HEK293 (cell line): ENCODE measurements at regions not wholly inside any gene's neighbourhood (a gene's known extent, or its start where the extent isn't known, plus 50 kb on each side); places are given as distances from the start of the nearest gene placed in this dataset.

Experiments
- CTCF ChIA-PET: fragments of 350-600 bp; formaldehyde crosslinking; extraction: SDS; loops from one replicate; lab custom pipeline; 2021; ENCODE audit warnings: antibody characterized with exemption; lab: Yijun Ruan, JAX
- POLR2A ChIA-PET: fragments of 300-600 bp; formaldehyde crosslinking; extraction: SDS; loops from one replicate; lab custom pipeline; 2020; ENCODE audit warnings: antibody characterized with exemption, inconsistent platforms; lab: Yijun Ruan, JAX
- H3K27ac ChIP-seq: fragments of 200-500 bp; sonication (Bioruptor generic); 2 replicates; pipeline ENCODE4 v1.5.1; 2014; ENCODE audit warnings: low read depth, low read length, control low read depth, inconsistent platforms; ENCODE audit errors: extremely low read depth
- H3K36me3 ChIP-seq, 2 experiments: fragments of 200-500 bp in 1 of 2; sonication (Bioruptor generic) in 1 of 2; 1 replicate in 1 of 2; 2 replicates in 1 of 2; pipeline ENCODE4 v1.5.1; 2014 to 2017; ENCODE audit warnings: inconsistent platforms in 2 of 2, low read length in 2 of 2; ENCODE audit not compliant: control insufficient read depth in 2 of 2, insufficient read depth in 1 of 2
- H3K4me1 ChIP-seq: fragments of 200-500 bp; sonication (Bioruptor generic); 2 replicates; pipeline ENCODE4 v1.5.1; 2014; ENCODE audit warnings: mild to moderate bottlenecking, low read length, inconsistent platforms; ENCODE audit not compliant: control insufficient read depth, insufficient read depth
- H3K4me3 ChIP-seq: 2 replicates; pipeline ENCODE4 v1.5.1; 2011; ENCODE audit warnings: low read depth, mild to moderate bottlenecking, control low read depth, low read length, moderate library complexity
- H3K9me3 ChIP-seq: fragments of 200-500 bp; sonication (Bioruptor generic); 2 replicates; pipeline ENCODE4 v1.5.1; 2014; ENCODE audit warnings: low read depth, low read length, inconsistent platforms; ENCODE audit not compliant: control insufficient read depth, insufficient read depth
- GLIS1 ChIP-seq: fragments of 450-650 bp; formaldehyde crosslinking; IDR thresholded peaks from 2 replicates; pipeline ENCODE4 v1.5.1; 2016; ENCODE audit warnings: missing biosample characterization, missing genetic modification characterization
- GLIS2 ChIP-seq: fragments of 450-650 bp; formaldehyde crosslinking; IDR thresholded peaks from 2 replicates; pipeline ENCODE4 v1.5.1; 2016; ENCODE audit warnings: missing biosample characterization, missing genetic modification characterization
- ZBTB11 ChIP-seq: fragments of 450-650 bp; formaldehyde crosslinking; conservative IDR thresholded peaks from 2 replicates; pipeline ENCODE4 v1.5.1; 2016; ENCODE audit warnings: low read depth, missing biosample characterization, missing genetic modification characterization
- ZBTB17 ChIP-seq: fragments of 450-650 bp; formaldehyde crosslinking; IDR thresholded peaks from 2 replicates; pipeline ENCODE4 v1.5.1; 2016; ENCODE audit warnings: missing biosample characterization, missing genetic modification characterization
- ZNF10 ChIP-seq: fragments of 450-650 bp; formaldehyde crosslinking; IDR thresholded peaks from 2 replicates; pipeline ENCODE4 v1.5.1; 2017; ENCODE audit warnings: missing biosample characterization, missing genetic modification characterization
- ZNF2 ChIP-seq: fragments of 450-650 bp; formaldehyde crosslinking; IDR thresholded peaks from 2 replicates; pipeline ENCODE4 v1.5.1; 2016; ENCODE audit warnings: missing biosample characterization, missing genetic modification characterization
- ZNF311 ChIP-seq: fragments of 450-650 bp; formaldehyde crosslinking; IDR thresholded peaks from 2 replicates; pipeline ENCODE4 v1.5.1; 2017; ENCODE audit warnings: missing biosample characterization, missing genetic modification characterization, borderline replicate concordance
- ZNF426 ChIP-seq: fragments of 450-650 bp; formaldehyde crosslinking; IDR thresholded peaks from 2 replicates; pipeline ENCODE4 v1.5.1; 2017; ENCODE audit warnings: missing biosample characterization, missing genetic modification characterization, mild to moderate bottlenecking, inconsistent platforms, moderate library complexity
- ZNF549 ChIP-seq: fragments of 450-650 bp; IDR thresholded peaks from 2 replicates; pipeline ENCODE4 v1.5.1; 2018; ENCODE audit warnings: missing biosample characterization, missing genetic modification characterization, mild to moderate bottlenecking, inconsistent platforms, moderate library complexity
- ZNF639 ChIP-seq: fragments of 450-650 bp; formaldehyde crosslinking; IDR thresholded peaks from 2 replicates; pipeline ENCODE4 v1.5.1; 2016; ENCODE audit warnings: missing biosample characterization, missing genetic modification characterization
- ZNF654 ChIP-seq: fragments of 450-650 bp; formaldehyde crosslinking; IDR thresholded peaks from 2 replicates; pipeline ENCODE4 v1.5.1; 2016; ENCODE audit warnings: low read depth, missing biosample characterization, missing genetic modification characterization
- ZNF768 ChIP-seq: fragments of 450-650 bp; formaldehyde crosslinking; IDR thresholded peaks from 2 replicates; pipeline ENCODE4 v1.5.1; 2018; ENCODE audit warnings: missing biosample characterization, mild to moderate bottlenecking, missing genetic modification characterization
- ZNF791 ChIP-seq: fragments of 450-650 bp; formaldehyde crosslinking; IDR thresholded peaks from 2 replicates; pipeline ENCODE4 v1.5.1; 2016; ENCODE audit warnings: missing biosample characterization, missing genetic modification characterization
- ZSCAN23 ChIP-seq: fragments of 450-650 bp; formaldehyde crosslinking; IDR thresholded peaks from 2 replicates; pipeline ENCODE4 v1.5.1; 2016; ENCODE audit warnings: missing biosample characterization, missing genetic modification characterization
- TF ChIP-seq, protein P1 (sequence below): fragments of 450-650 bp; formaldehyde crosslinking; IDR thresholded peaks from 2 replicates; pipeline ENCODE4 v1.5.1; 2016; ENCODE audit warnings: missing biosample characterization, missing genetic modification characterization
- TF ChIP-seq, protein P2 (sequence below): fragments of 450-650 bp; formaldehyde crosslinking; IDR thresholded peaks from 2 replicates; pipeline ENCODE4 v1.5.1; 2016; ENCODE audit warnings: missing biosample characterization, missing genetic modification characterization
- TF ChIP-seq, protein P3 (sequence below): fragments of 450-650 bp; formaldehyde crosslinking; IDR thresholded peaks from 2 replicates; pipeline ENCODE4 v1.5.1; 2016; ENCODE audit warnings: missing biosample characterization, missing genetic modification characterization
- TF ChIP-seq, protein P4 (sequence below): fragments of 450-650 bp; formaldehyde crosslinking; IDR thresholded peaks from 2 replicates; pipeline ENCODE4 v1.5.1; 2016; ENCODE audit warnings: missing biosample characterization, missing genetic modification characterization
- TF ChIP-seq, protein P5 (sequence below): fragments of 450-650 bp; formaldehyde crosslinking; IDR thresholded peaks from 2 replicates; pipeline ENCODE4 v1.5.1; 2016; ENCODE audit warnings: missing biosample characterization, missing genetic modification characterization

- TF ChIP-seq ZBTB11 (tag by site-specific recombination) (no peak), ZNF426 (tag by site-specific recombination) (no peak)
- TF ChIP-seq, protein P1, sequence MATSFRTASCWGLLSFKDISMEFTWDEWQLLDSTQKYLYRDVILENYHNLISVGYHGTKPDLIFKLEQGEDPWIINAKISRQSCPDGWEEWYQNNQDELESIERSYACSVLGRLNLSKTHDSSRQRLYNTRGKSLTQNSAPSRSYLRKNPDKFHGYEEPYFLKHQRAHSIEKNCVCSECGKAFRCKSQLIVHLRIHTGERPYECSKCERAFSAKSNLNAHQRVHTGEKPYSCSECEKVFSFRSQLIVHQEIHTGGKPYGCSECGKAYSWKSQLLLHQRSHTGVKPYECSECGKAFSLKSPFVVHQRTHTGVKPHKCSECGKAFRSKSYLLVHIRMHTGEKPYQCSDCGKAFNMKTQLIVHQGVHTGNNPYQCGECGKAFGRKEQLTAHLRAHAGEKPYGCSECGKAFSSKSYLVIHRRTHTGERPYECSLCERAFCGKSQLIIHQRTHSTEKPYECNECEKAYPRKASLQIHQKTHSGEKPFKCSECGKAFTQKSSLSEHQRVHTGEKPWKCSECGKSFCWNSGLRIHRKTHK = no peak
Observed at GRCh38 chrX:110410603-110411002, 52.0 kb downstream of the RTL9 start (continued).

- H3K36me3 ChIP-seq = no peaks in the 10 kb centered on the region
- ChIA-PET CTCF (interaction anchor here (0.5 to 22.1 kb wide), 40 partner anchors 6 to 555 kb away, joined by 3 to 576 read pairs (median 4); no protein-coding TSS in a partner anchor), POLR2A (no interaction called here)
- H3K27ac ChIP-seq = no peak overlapping the region
- no peaks in the 10 kb centered on the region for H3K4me1 ChIP-seq
- no peak overlapping the region; the same call in 1 of the 2 replicates for H3K4me3 ChIP-seq
- H3K9me3 ChIP-seq = no peaks in the 10 kb centered on the region
- TF ChIP-seq GLIS2 (tag by site-specific recombination) (peak; percentile 36; the same call in 1 of the 2 replicates), ZNF768 (no peak), ZNF654 (tag by site-specific recombination) (peak; percentile 92), ZNF791 (tag by site-specific recombination) (no peak), ZNF10 (no peak), ZNF639 (tag by site-specific recombination) (0 out of 2 replicates have a peak, but pooled peaks have one; percentile 49), GLIS1 (tag by site-specific recombination) (no peak), ZBTB17 (peak; percentile 56; the same call in 1 of the 2 replicates), ZNF311 (tag by site-specific recombination) (no peak), ZNF2 (peak; percentile 94), ZNF549 (tag by site-specific recombination) (no peak), ZSCAN23 (no peak)
- TF ChIP-seq, protein P2, sequence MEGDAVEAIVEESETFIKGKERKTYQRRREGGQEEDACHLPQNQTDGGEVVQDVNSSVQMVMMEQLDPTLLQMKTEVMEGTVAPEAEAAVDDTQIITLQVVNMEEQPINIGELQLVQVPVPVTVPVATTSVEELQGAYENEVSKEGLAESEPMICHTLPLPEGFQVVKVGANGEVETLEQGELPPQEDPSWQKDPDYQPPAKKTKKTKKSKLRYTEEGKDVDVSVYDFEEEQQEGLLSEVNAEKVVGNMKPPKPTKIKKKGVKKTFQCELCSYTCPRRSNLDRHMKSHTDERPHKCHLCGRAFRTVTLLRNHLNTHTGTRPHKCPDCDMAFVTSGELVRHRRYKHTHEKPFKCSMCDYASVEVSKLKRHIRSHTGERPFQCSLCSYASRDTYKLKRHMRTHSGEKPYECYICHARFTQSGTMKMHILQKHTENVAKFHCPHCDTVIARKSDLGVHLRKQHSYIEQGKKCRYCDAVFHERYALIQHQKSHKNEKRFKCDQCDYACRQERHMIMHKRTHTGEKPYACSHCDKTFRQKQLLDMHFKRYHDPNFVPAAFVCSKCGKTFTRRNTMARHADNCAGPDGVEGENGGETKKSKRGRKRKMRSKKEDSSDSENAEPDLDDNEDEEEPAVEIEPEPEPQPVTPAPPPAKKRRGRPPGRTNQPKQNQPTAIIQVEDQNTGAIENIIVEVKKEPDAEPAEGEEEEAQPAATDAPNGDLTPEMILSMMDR (tag by site-specific recombination) = peak; percentile 90
- TF ChIP-seq, protein P3, sequence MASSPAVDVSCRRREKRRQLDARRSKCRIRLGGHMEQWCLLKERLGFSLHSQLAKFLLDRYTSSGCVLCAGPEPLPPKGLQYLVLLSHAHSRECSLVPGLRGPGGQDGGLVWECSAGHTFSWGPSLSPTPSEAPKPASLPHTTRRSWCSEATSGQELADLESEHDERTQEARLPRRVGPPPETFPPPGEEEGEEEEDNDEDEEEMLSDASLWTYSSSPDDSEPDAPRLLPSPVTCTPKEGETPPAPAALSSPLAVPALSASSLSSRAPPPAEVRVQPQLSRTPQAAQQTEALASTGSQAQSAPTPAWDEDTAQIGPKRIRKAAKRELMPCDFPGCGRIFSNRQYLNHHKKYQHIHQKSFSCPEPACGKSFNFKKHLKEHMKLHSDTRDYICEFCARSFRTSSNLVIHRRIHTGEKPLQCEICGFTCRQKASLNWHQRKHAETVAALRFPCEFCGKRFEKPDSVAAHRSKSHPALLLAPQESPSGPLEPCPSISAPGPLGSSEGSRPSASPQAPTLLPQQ (tag by site-specific recombination) = 0 out of 2 replicates have a peak, but pooled peaks have one; percentile 13
- TF ChIP-seq, protein P4, sequence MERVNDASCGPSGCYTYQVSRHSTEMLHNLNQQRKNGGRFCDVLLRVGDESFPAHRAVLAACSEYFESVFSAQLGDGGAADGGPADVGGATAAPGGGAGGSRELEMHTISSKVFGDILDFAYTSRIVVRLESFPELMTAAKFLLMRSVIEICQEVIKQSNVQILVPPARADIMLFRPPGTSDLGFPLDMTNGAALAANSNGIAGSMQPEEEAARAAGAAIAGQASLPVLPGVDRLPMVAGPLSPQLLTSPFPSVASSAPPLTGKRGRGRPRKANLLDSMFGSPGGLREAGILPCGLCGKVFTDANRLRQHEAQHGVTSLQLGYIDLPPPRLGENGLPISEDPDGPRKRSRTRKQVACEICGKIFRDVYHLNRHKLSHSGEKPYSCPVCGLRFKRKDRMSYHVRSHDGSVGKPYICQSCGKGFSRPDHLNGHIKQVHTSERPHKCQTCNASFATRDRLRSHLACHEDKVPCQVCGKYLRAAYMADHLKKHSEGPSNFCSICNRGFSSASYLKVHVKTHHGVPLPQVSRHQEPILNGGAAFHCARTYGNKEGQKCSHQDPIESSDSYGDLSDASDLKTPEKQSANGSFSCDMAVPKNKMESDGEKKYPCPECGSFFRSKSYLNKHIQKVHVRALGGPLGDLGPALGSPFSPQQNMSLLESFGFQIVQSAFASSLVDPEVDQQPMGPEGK (tag by site-specific recombination) = peak; percentile 62; the same call in 1 of the 2 replicates
- TF ChIP-seq, protein P5, sequence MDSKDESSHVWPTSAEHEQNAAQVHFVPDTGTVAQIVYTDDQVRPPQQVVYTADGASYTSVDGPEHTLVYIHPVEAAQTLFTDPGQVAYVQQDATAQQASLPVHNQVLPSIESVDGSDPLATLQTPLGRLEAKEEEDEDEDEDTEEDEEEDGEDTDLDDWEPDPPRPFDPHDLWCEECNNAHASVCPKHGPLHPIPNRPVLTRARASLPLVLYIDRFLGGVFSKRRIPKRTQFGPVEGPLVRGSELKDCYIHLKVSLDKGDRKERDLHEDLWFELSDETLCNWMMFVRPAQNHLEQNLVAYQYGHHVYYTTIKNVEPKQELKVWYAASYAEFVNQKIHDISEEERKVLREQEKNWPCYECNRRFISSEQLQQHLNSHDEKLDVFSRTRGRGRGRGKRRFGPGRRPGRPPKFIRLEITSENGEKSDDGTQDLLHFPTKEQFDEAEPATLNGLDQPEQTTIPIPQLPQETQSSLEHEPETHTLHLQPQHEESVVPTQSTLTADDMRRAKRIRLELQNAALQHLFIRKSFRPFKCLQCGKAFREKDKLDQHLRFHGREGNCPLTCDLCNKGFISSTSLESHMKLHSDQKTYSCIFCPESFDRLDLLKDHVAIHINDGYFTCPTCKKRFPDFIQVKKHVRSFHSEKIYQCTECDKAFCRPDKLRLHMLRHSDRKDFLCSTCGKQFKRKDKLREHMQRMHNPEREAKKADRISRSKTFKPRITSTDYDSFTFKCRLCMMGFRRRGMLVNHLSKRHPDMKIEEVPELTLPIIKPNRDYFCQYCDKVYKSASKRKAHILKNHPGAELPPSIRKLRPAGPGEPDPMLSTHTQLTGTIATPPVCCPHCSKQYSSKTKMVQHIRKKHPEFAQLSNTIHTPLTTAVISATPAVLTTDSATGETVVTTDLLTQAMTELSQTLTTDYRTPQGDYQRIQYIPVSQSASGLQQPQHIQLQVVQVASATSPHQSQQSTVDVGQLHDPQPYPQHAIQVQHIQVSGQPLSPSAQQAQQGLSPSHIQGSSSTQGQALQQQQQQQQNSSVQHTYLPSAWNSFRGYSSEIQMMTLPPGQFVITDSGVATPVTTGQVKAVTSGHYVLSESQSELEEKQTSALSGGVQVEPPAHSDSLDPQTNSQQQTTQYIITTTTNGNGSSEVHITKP (tag by site-specific recombination) = peak; percentile 21; the same call in 1 of the 2 replicates
Observed at GRCh38 chrX:110412971-110413726, 54.5 kb downstream of the RTL9 start.
